Vagina (tissue), 2 donors: ENCODE measurements at regions not wholly inside any gene's neighbourhood (a gene's known extent, or its start where the extent isn't known, plus 50 kb on each side); places are given as distances from the start of the nearest gene placed in this dataset.

Experiments used
- CTCF ChIP-seq, 3 experiments: fragments of 450-650 bp in 2 of 3; fragments of 200-600 bp in 1 of 3; sonication (generic) in 1 of 3; IDR thresholded peaks; one replicate each; pipeline ENCODE4 v1.5.1; 2017 to 2019; ENCODE audit warnings: antibody characterized with exemption in 3 of 3, mild to moderate bottlenecking in 2 of 3, moderate library complexity in 2 of 3
- POLR2A ChIP-seq, 2 donors: fragments of 450-650 bp; IDR thresholded peaks; one replicate each; pipeline ENCODE4 v1.6.1; 2017; ENCODE audit warnings: antibody characterized with exemption in 2 of 2, mild to moderate bottlenecking in 2 of 2, moderate library complexity in 2 of 2

GRCh38 chr3:94611596-94611995 lies 548.7 kb downstream of the NSUN3 start:
- TF ChIP-seq POLR2A (IDR thresholded peaks at IDR 0.05), result no peak
- TF ChIP-seq CTCF (IDR thresholded peaks at IDR 0.05), result no peak
